ENCODE measurements at regions not wholly inside any gene's neighbourhood (a gene's known extent, or its start where the extent isn't known, plus 50 kb on each side); places are given as distances from the start of the nearest gene placed in this dataset.

GRCh38 chr6:41420186-41420585, 84.8 kb downstream of the NCR2 start:
- H3K18ac ChIP-seq (ENCODE audit: insufficient read length, low read depth, low read length): no peak overlapping the region
- H4K8ac ChIP-seq (replicated peaks; ENCODE audit: insufficient read length, low read depth, low read length): no peak overlapping the region
- Mint-ChIP-seq H3K4me3 (no peak overlapping the region), H3K9me3 (peaks cover 0 to 3% of the 10 kb centered on the region in 2 experiments; a peak in 1 of 5 replicates), H3K27ac (no peak overlapping the region), H3K36me3 (ENCODE audit: insufficient read depth in 1 of 3, low read depth in 3 of 3) (no peaks in the 10 kb centered on the region; a peak in 1 of 7 replicates), H3K4me1 (peaks cover 5 to 10% of the 10 kb centered on the region in 2 experiments), H3K27me3 (ENCODE audit: low read depth) (no peaks in the 10 kb centered on the region)
- no peak overlapping the region for H2BK20ac ChIP-seq (ENCODE audit: low read depth, low read length, poor library complexity, severe bottlenecking)
- H3K4me2 ChIP-seq (ENCODE audit: insufficient read depth, insufficient read length, low read length): no peak overlapping the region
- no peaks in the 10 kb centered on the region for H3K4me1 ChIP-seq (ENCODE audit: insufficient read depth, low read length)
- H3K14ac ChIP-seq (ENCODE audit: insufficient read depth, low read length): no peak overlapping the region
- H3K27ac ChIP-seq (ENCODE audit: insufficient read length, low read depth, low read length): no peak overlapping the region
- H3K9me3 ChIP-seq (ENCODE audit: control insufficient read depth, low read depth, low read length): no peaks in the 10 kb centered on the region
- no peaks in the 10 kb centered on the region for H3K79me1 ChIP-seq (ENCODE audit: insufficient read depth, low read depth, low read length, poor library complexity, severe bottlenecking)
- no peak overlapping the region for H2BK12ac ChIP-seq (ENCODE audit: insufficient read length, low read depth, low read length)
- peaks cover 38% of the 10 kb centered on the region for H3K27me3 ChIP-seq (ENCODE audit: insufficient read depth, low read length)
- H2BK120ac ChIP-seq (ENCODE audit: low read depth, low read length, poor library complexity, severe bottlenecking): no peak overlapping the region
- H4K91ac ChIP-seq (ENCODE audit: insufficient read length, low read depth, low read length): no peak overlapping the region
- H4K20me1 ChIP-seq (ENCODE audit: control insufficient read depth, insufficient read depth, insufficient read length): peaks cover 3% of the 10 kb centered on the region
- WGBS (ENCODE audit: extremely low coverage, insufficient read length, low lambda C conversion rate): no CpG with 5 or more reads among the region's 4 CpGs
- H2BK15ac ChIP-seq (ENCODE audit: low read depth, low read length): no peak overlapping the region
- H3K4ac ChIP-seq (ENCODE audit: low read depth, low read length): no peak overlapping the region
- no peaks in the 10 kb centered on the region for H3K23me2 ChIP-seq (ENCODE audit: insufficient read length, low read depth, low read length, poor library complexity, severe bottlenecking)
- H4K5ac ChIP-seq (ENCODE audit: insufficient read length, low read depth, low read length): no peak overlapping the region
- no peak overlapping the region for H2AFZ ChIP-seq (ENCODE audit: low read length)
- no peak overlapping the region for H3K9ac ChIP-seq (ENCODE audit: extremely low read depth, insufficient read length, low read length)
- TF ChIP-seq CTCF (conservative IDR thresholded peaks at IDR 0.05): no peak
- H3T11ph ChIP-seq (ENCODE audit: low read length): no peak overlapping the region
- no peak overlapping the region for H2BK5ac ChIP-seq (ENCODE audit: insufficient read length, low read length)
- H3K23ac ChIP-seq (ENCODE audit: insufficient read length, low read depth, low read length): no peak overlapping the region
- H3K79me2 ChIP-seq (ENCODE audit: insufficient read depth, low read length): no peaks in the 10 kb centered on the region
- no peak overlapping the region for H2AK5ac ChIP-seq (ENCODE audit: insufficient read length, low read length)
- DNase-seq: no peak
- H3K56ac ChIP-seq (ENCODE audit: insufficient read length, low read depth, low read length): no peak overlapping the region
